SH-SY5Y (cell line): ENCODE measurements at regions not wholly inside any gene's neighbourhood (a gene's known extent, or its start where the extent isn't known, plus 50 kb on each side); places are given as distances from the start of the nearest gene placed in this dataset.

Experiments
- GATA2 ChIP-seq: IDR thresholded peaks from 2 replicates; pipeline ENCODE4 v1.6.1; 2011; ENCODE audit warnings: mild to moderate bottlenecking, low read depth, low read length
- GATA3 ChIP-seq: IDR thresholded peaks from 2 replicates; pipeline ENCODE4 v1.6.1; 2011; ENCODE audit warnings: low read depth, mild to moderate bottlenecking, low read length, moderate library complexity

GRCh38 chr4:45897946-45898585 is 225.8 kb downstream of the GABRG1 start:
- TF ChIP-seq GATA2 (no peak), GATA3 (no peak)
